GM12865 (cell line): ENCODE measurements at regions not wholly inside any gene's neighbourhood (a gene's known extent, or its start where the extent isn't known, plus 50 kb on each side); places are given as distances from the start of the nearest gene placed in this dataset.
A peak's percentile ranks its signal among the peaks of the same experiment; 100 is the strongest.

ENCODE experiments used
- DNase-seq: peaks from one replicate; pipeline ENCODE4 v3.0.0; 2010; ENCODE audit warnings: low read depth
- H3K4me3 ChIP-seq: 2 replicates; pipeline ENCODE4 v1.5.1; 2011; ENCODE audit warnings: mild to moderate bottlenecking, low read depth, low read length, control low read depth
- TF ChIP-seq, protein P1 (sequence below): IDR thresholded peaks from 2 replicates; pipeline ENCODE4 v1.5.1; 2011; ENCODE audit warnings: low read length, control low read depth, low read depth, inconsistent platforms; ENCODE audit not compliant: insufficient read depth; ENCODE audit errors: missing control alignments

GRCh38 chr14:97416550-97416949 lies 619.4 kb downstream of the VRK1 start:
- peak; percentile 81 for DNase-seq
- TF ChIP-seq, protein P1, sequence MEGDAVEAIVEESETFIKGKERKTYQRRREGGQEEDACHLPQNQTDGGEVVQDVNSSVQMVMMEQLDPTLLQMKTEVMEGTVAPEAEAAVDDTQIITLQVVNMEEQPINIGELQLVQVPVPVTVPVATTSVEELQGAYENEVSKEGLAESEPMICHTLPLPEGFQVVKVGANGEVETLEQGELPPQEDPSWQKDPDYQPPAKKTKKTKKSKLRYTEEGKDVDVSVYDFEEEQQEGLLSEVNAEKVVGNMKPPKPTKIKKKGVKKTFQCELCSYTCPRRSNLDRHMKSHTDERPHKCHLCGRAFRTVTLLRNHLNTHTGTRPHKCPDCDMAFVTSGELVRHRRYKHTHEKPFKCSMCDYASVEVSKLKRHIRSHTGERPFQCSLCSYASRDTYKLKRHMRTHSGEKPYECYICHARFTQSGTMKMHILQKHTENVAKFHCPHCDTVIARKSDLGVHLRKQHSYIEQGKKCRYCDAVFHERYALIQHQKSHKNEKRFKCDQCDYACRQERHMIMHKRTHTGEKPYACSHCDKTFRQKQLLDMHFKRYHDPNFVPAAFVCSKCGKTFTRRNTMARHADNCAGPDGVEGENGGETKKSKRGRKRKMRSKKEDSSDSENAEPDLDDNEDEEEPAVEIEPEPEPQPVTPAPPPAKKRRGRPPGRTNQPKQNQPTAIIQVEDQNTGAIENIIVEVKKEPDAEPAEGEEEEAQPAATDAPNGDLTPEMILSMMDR: no peak
- H3K4me3 ChIP-seq: peak overlapping the region; percentile 35

- DNase-seq: peak; percentile 67
- H3K4me3 ChIP-seq: peak overlapping the region; percentile 14; the same call in 1 of the 2 replicates
- TF ChIP-seq, protein P1: no peak
Observed at GRCh38 chr14:97417331-97417730, 620.1 kb downstream of the VRK1 start.

DNA sequence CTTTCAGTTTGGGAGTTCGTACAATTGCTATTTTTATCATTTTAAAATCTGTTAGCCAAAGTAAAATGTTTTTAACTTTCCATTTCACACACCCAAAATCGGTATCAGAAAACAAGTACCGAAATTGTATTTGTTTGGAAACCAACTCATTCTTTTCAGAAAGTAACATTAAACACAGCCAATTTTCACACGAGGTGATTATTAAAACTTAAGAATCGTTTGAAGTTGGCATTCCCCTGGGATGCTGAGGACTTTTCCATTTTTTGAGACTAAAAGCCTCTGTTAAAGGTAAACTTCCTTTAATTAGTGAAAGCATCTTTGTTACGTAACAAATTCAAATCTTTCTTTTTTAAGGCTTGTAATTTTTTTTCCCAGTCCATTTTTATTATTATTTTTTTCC lies 623.0 kb downstream of the VRK1 start:
- TF ChIP-seq, protein P1: no peak
- no peak overlapping the region for H3K4me3 ChIP-seq

GRCh38 chr14:97426776-97427175 lies 629.6 kb downstream of the VRK1 start:
- no peak overlapping the region for H3K4me3 ChIP-seq
- TF ChIP-seq, protein P1: peak; percentile 6
- no peak for DNase-seq

More for the DNA sequence above, 623.0 kb downstream of the VRK1 start:
- DNase-seq: peak; percentile 76

DNA sequence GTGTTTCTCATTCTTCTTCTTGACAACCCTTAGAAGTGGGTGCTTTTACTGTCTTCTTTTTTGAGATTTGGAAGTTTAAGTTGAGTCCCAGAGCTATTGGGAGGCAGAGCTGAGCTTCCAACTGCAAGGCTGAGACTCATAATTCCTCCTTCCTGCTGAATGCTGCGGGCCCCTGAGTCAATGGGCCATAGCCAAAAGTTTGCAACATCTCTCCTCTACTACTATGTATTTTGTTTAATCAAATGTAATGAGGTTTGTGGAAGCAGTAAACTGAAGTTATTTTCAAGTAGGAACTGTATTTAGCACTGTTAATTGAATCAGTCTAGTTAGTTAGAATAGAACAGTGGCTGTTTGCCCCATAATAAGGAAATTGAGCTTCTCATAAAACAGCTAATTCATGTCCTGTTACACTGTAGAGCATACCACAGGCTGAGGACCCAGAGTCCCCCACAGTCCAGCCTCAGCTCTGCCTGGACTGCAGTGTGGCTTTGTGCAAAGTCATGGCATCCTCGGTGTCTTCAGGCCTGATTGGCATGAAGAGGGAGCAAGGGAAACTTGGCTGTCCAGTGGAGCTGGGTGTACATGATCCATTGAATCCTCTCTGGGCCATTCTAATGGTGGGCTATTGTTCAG lies 631.7 kb downstream of the VRK1 start:
- H3K4me3 ChIP-seq: no peak overlapping the region
- DNase-seq: no peak
- TF ChIP-seq, protein P1: no peak

DNA sequence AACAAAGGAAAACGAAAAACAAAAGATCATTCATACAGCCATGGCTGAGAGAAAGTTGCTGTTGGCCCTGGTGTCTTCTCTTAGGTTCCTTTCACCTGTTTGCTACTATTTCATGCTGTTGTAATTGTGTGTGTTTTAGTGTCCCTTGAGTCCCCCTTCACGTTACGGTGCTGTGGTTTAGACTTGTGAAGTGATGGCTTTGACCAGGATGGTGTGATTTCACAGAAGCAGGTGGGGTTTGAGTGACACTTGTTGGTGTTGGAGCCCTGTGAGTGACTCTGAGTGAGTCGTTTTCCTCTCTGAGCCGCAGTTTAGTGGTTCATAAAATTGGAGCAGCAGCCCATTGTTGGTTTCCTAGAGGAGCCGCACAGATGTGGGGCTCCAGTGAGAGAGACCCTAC lies 635.4 kb downstream of the VRK1 start:
- peak; percentile 72 for DNase-seq
- TF ChIP-seq, protein P1: no peak
- no peak overlapping the region for H3K4me3 ChIP-seq

GRCh38 chr14:97441740-97442362 lies 644.7 kb downstream of the VRK1 start:
- TF ChIP-seq, protein P1: no peak
- DNase-seq: no peak
- H3K4me3 ChIP-seq: peak overlapping the region; percentile 12
